Gastrocnemius medialis (tissue), 4 donors: ENCODE measurements at regions not wholly inside any gene's neighbourhood (a gene's known extent, or its start where the extent isn't known, plus 50 kb on each side); places are given as distances from the start of the nearest gene placed in this dataset.

ENCODE experiments used
- ATAC-seq, 2 donors: fragments of 150-250 bp; one replicate each; pipeline ENCODE4 v1.9.1; 2016
- DNase-seq, 2 donors: peaks; one replicate each; pipeline ENCODE4 v3.0.0-alpha.2; 2019
- H3K27ac ChIP-seq, 4 donors: fragments of 200-600 bp; sonication (generic); 1 replicate in 1 of 4; 2 replicates in 3 of 4; pipeline ENCODE4 v1.5.1; 2016 to 2018; ENCODE audit warnings: mild to moderate bottlenecking in 2 of 4, moderate library complexity in 1 of 4
- H3K27me3 ChIP-seq, 3 donors: fragments of 200-600 bp; sonication (generic) in 2 of 3; 1 replicate in 1 of 3; 2 replicates in 2 of 3; pipeline versions ENCODE4 v1.5.1 to v1.6.0; 2016 to 2019; ENCODE audit warnings: mild to moderate bottlenecking in 1 of 3, moderate library complexity in 1 of 3
- H3K36me3 ChIP-seq, 2 donors: fragments of 200-600 bp; sonication (generic) in 1 of 2; one replicate each; pipeline ENCODE4 v1.5.1; 2017 to 2018
- H3K4me1 ChIP-seq, 2 donors: fragments of 200-600 bp; sonication (generic) in 1 of 2; one replicate each; pipeline ENCODE4 v1.5.1; 2016 to 2017; ENCODE audit warnings: mild to moderate bottlenecking in 2 of 2
- H3K4me3 ChIP-seq, 4 donors: fragments of 200-600 bp; sonication (generic) in 3 of 4; 1 replicate in 1 of 4; 2 replicates in 3 of 4; pipeline ENCODE4 v1.5.1; 2016 to 2019; ENCODE audit warnings: mild to moderate bottlenecking in 2 of 4
- H3K9me3 ChIP-seq, 3 donors: fragments of 200-600 bp; sonication (generic) in 2 of 3; 1 replicate in 1 of 3; 2 replicates in 2 of 3; pipeline ENCODE4 v1.5.1; 2016 to 2019
- POLR2A ChIP-seq, 2 donors: fragments of 450-650 bp; IDR thresholded peaks; one replicate each; pipeline ENCODE4 v1.6.1; 2017; ENCODE audit warnings: antibody characterized with exemption in 2 of 2, mild to moderate bottlenecking in 2 of 2, moderate library complexity in 2 of 2
- in situ Hi-C, 4 donors: fragments of 200-750 bp; cut with MboI; loops; one replicate each; pipeline versions ENCODE4 v1.15.0 to v1.8.0; 2017; ENCODE audit warnings: low sequenced_read_pairs in 4 of 4
- intact Hi-C: fragments of 100-400 bp; cut with DNase I; formaldehyde crosslinking; loops from one replicate; pipeline ENCODE4 v1.15.1; 2023; ENCODE audit warnings: low total_unique reads
- TF ChIP-seq, protein P1 (sequence below), 5 experiments: fragments of 450-650 bp in 3 of 5; fragments of 200-600 bp in 2 of 5; sonication (generic) in 2 of 5; IDR thresholded peaks in 4 of 5; conservative IDR thresholded peaks in 1 of 5; 1 replicate in 4 of 5; 2 replicates in 1 of 5; pipeline ENCODE4 v1.5.1; 2016 to 2019; ENCODE audit warnings: antibody characterized with exemption in 5 of 5, mild to moderate bottlenecking in 3 of 5, moderate library complexity in 3 of 5

DNA sequence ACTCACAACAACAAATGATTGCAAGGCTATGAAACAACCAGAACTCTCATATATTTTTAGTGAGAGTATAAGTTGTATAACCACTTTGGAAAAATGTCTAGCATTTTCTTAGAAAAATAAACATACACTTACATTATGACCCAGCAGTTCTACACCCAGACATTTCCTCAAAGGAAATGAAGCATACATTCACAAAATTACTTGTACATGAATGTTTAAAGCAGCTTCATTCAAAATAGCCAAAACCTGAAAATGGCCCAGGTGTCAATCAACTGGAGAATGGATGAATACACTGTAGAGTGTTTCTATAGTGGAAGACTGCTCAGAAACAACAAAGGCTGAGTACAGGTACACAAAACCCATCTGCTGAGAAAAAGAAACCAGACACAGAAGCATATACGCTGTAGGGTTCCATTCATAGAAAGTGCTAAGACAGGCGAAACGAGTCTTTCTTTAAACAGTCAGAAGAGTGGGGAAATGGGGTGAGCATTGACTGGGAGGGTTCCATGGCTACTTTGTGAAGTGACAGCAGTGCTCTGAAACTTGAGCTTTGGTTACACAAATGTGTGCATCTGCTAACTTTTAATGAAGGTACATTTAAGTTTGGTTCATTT, 799.0 kb downstream of the DCDC2C start:
- Histone ChIP-seq H3K4me3 (no peak overlapping the region), H3K27me3 (no peaks in the 10 kb centered on the region), H3K4me1 (no peaks in the 10 kb centered on the region), H3K9me3 (no peaks in the 10 kb centered on the region), H3K27ac (no peak overlapping the region), H3K36me3 (no peaks in the 10 kb centered on the region)
- TF ChIP-seq, protein P1, sequence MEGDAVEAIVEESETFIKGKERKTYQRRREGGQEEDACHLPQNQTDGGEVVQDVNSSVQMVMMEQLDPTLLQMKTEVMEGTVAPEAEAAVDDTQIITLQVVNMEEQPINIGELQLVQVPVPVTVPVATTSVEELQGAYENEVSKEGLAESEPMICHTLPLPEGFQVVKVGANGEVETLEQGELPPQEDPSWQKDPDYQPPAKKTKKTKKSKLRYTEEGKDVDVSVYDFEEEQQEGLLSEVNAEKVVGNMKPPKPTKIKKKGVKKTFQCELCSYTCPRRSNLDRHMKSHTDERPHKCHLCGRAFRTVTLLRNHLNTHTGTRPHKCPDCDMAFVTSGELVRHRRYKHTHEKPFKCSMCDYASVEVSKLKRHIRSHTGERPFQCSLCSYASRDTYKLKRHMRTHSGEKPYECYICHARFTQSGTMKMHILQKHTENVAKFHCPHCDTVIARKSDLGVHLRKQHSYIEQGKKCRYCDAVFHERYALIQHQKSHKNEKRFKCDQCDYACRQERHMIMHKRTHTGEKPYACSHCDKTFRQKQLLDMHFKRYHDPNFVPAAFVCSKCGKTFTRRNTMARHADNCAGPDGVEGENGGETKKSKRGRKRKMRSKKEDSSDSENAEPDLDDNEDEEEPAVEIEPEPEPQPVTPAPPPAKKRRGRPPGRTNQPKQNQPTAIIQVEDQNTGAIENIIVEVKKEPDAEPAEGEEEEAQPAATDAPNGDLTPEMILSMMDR (IDR thresholded peaks at IDR 0.05 in 4 of 5, conservative IDR thresholded peaks at IDR 0.05 in 1 of 5) = no peak
- no peak for TF ChIP-seq POLR2A (IDR thresholded peaks at IDR 0.05)
- ATAC-seq = no peak
- no peak for DNase-seq
- intact Hi-C loops (no loop called here), in situ Hi-C loops (no loop called here)

DNA sequence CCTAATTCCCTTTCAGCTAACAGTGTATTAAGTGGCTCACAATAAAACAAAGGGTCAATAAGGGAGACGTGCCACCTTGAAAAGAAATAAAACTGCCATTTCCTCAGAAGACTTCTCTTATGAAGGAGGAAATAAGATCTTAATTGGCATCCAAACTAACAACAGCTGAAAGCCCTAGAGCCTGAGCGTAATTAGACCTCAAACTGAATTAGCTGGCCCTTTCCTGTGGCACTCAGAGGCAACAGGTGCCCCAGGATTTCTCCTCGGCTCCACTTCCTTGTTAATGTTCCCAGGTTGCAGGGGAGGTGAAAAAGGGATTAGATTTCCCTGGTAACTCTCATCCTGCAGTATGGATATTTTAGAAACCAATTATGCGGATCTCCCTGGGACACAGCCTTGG, 804.3 kb downstream of the DCDC2C start:
- in situ Hi-C loops = no loop called here
- no peaks in the 10 kb centered on the region for H3K9me3 ChIP-seq
- H3K27me3 ChIP-seq = no peaks in the 10 kb centered on the region
- ATAC-seq (no peak), DNase-seq (no peak)
- intact Hi-C loops = no loop called here
- H3K27ac ChIP-seq = no peak overlapping the region
- no peaks in the 10 kb centered on the region for H3K36me3 ChIP-seq
- no peaks in the 10 kb centered on the region for H3K4me1 ChIP-seq
- no peak for TF ChIP-seq POLR2A (IDR thresholded peaks at IDR 0.05)
- TF ChIP-seq, protein P1 (IDR thresholded peaks at IDR 0.05 in 4 of 5, conservative IDR thresholded peaks at IDR 0.05 in 1 of 5) = no peak
- no peak overlapping the region for H3K4me3 ChIP-seq

DNA sequence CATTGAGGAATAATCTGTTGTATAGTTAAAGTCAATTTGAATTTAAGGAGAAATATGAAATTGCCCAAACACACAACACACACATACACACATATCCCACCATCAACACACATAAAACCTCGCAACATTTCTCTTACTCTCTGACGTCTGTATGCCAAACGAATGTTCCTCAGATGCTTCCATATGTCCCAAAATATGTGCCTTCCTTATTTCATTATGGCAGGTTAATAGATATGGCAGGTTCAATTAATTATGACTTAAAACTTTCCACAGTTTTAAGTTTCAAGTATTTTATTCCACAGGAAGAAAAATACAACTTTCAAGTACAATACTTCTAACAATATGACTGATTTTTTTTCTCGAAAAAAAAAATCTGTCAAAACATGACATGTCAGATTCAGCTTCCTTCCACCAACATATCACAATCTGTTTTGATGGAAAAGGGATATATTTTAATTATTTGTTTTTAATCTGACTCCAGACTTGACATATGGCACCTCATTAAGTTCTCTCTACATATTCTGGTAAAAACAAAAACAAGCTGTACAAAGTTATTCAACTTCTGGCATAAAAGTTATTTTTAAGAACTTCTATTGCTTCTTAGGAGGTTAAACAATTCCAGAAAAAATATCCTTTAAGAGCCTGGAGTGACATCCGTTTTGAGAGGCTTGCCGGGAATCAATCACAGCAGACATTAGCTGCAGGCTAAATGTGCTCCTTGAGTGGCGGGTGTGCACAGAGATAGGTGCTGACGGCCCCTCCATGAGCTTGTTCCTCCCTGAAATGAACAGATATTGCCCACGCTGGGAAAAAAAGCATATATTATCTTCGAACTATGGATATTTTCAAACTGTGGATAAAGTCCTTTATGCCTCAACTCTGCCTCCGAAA, 812.7 kb downstream of the DCDC2C start:
- ATAC-seq (no peak), DNase-seq (no peak)
- Histone ChIP-seq H3K27me3 (no peaks in the 10 kb centered on the region), H3K4me3 (no peak overlapping the region), H3K4me1 (no peaks in the 10 kb centered on the region), H3K36me3 (no peaks in the 10 kb centered on the region), H3K9me3 (no peaks in the 10 kb centered on the region), H3K27ac (no peak overlapping the region)
- TF ChIP-seq, protein P1 (IDR thresholded peaks at IDR 0.05 in 4 of 5, conservative IDR thresholded peaks at IDR 0.05 in 1 of 5) = no peak
- TF ChIP-seq POLR2A (IDR thresholded peaks at IDR 0.05) = no peak
- in situ Hi-C loops = no loop called here
- intact Hi-C loops = no loop called here

DNA sequence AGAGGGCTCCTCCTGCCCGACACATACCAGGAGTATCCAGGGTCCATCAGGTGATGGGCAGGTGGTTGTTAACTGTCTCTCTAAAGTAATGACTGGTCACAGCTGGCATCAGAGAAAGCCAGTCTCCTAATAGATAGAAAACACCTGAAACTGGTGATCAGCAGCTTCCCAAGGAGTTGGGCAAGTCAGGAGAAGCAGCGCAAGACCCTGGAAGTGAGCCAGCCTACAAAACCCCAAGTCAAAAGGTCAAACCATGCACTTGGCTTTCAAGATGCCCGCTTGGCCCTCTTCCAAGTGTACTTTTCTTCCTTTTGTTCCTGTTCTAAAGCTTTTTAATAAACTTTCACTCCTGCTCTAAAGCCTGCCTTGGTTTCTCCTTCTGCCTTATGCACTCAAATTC, 815.2 kb downstream of the DCDC2C start:
- Histone ChIP-seq H3K36me3 (no peaks in the 10 kb centered on the region), H3K27ac (no peak overlapping the region), H3K4me3 (no peak overlapping the region), H3K4me1 (no peaks in the 10 kb centered on the region), H3K27me3 (no peaks in the 10 kb centered on the region), H3K9me3 (no peaks in the 10 kb centered on the region)
- intact Hi-C loops = no loop called here
- no peak for ATAC-seq
- no peak for TF ChIP-seq POLR2A (IDR thresholded peaks at IDR 0.05)
- TF ChIP-seq, protein P1 (IDR thresholded peaks at IDR 0.05 in 4 of 5, conservative IDR thresholded peaks at IDR 0.05 in 1 of 5) = no peak
- no peak for DNase-seq
- in situ Hi-C loops = no loop called here
